Lung (tissue), 11 donors: ENCODE measurements at regions not wholly inside any gene's neighbourhood (a gene's known extent, or its start where the extent isn't known, plus 50 kb on each side); places are given as distances from the start of the nearest gene placed in this dataset.

ENCODE experiments used
- ATAC-seq: fragments of 200-7000 bp; cut with Tn5 transposase; one replicate; pipeline ENCODE4 v1.9.1; 2020; ENCODE audit warnings: moderate number of reproducible peaks; ENCODE audit not compliant: insufficient read depth, low FRiP score
- DNase-seq, 3 donors: peaks; one replicate each; pipeline ENCODE4 v3.0.0-alpha.2; 2013 to 2017
- H3K27ac ChIP-seq, 2 donors: one replicate each; pipeline ENCODE4 v1.5.1; 2013; ENCODE audit warnings: mild to moderate bottlenecking in 2 of 2, moderate library complexity in 2 of 2, control low read depth in 1 of 2, inconsistent platforms in 1 of 2, low read depth in 1 of 2, low read length in 1 of 2
- H3K27me3 ChIP-seq, 3 donors: one replicate each; pipeline ENCODE4 v1.5.1; 2013; ENCODE audit warnings: low read length in 2 of 3; ENCODE audit not compliant: control insufficient read depth in 3 of 3, insufficient read depth in 3 of 3
- H3K36me3 ChIP-seq, 4 donors: one replicate each; pipeline ENCODE4 v1.5.1; 2013; ENCODE audit warnings: low read length in 4 of 4, mild to moderate bottlenecking in 1 of 4, moderate library complexity in 1 of 4; ENCODE audit not compliant: control insufficient read depth in 4 of 4, insufficient read depth in 4 of 4
- H3K4me1 ChIP-seq, 5 donors: one replicate each; pipeline ENCODE4 v1.5.1; 2013; ENCODE audit warnings: low read length in 5 of 5, mild to moderate bottlenecking in 2 of 5, moderate library complexity in 1 of 5; ENCODE audit not compliant: control insufficient read depth in 5 of 5, insufficient read depth in 5 of 5
- H3K4me3 ChIP-seq: one replicate; pipeline ENCODE4 v1.5.1; 2013; ENCODE audit warnings: mild to moderate bottlenecking, control low read depth, moderate library complexity
- H3K9ac ChIP-seq, 2 donors: one replicate each; pipeline ENCODE4 v1.5.1; 2013; ENCODE audit warnings: low read length in 2 of 2, control low read depth in 1 of 2; ENCODE audit not compliant: insufficient read depth in 1 of 2
- H3K9me3 ChIP-seq, 4 donors: one replicate each; pipeline ENCODE4 v1.5.1; 2013; ENCODE audit warnings: low read length in 3 of 4, mild to moderate bottlenecking in 1 of 4, moderate library complexity in 1 of 4; ENCODE audit not compliant: control insufficient read depth in 4 of 4, insufficient read depth in 3 of 4
- WGBS, 2 donors: extraction: QIAGEN DNeasy Blood & Tissue Kit; methylation state at CpG; one replicate each; pipeline ENCODE4 v1.1.7; 2013; 5-methylcytosine and 5-hydroxymethylcytosine counted together
- TF ChIP-seq, protein P1 (sequence below): IDR thresholded peaks from 2 replicates; pipeline ENCODE4 v1.5.1; 2012; ENCODE audit warnings: mild to moderate bottlenecking; ENCODE audit errors: control extremely low read depth, extremely low read depth
- donor health status: control.
- donor health status: control.
- donor health status: Bipolar disorder and iron deficiency.
- donor health status: healthy.
- donor health status: DM: yes; HTN: yes; CAD: no.

DNA sequence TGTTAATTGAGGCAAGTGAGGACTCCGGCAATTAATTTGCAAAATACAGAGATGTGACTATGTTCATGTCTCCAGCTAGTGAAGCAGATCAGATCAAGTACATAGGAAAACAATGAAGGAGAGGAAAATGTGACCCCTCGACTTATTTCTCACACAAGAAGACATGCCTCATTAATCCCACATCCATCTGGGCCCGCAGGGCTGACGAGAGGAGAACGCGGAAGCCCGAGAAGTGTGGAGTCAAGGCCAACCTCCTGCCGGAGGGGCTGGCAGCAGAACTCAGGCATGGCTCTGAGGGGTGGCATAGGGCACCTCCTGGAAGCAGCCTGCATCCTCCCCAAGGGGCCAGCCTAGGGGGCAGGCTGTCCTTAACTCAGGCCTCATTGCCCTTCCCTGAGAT is 54.4 kb downstream of the ZNF503 start:
- TF ChIP-seq, protein P1, sequence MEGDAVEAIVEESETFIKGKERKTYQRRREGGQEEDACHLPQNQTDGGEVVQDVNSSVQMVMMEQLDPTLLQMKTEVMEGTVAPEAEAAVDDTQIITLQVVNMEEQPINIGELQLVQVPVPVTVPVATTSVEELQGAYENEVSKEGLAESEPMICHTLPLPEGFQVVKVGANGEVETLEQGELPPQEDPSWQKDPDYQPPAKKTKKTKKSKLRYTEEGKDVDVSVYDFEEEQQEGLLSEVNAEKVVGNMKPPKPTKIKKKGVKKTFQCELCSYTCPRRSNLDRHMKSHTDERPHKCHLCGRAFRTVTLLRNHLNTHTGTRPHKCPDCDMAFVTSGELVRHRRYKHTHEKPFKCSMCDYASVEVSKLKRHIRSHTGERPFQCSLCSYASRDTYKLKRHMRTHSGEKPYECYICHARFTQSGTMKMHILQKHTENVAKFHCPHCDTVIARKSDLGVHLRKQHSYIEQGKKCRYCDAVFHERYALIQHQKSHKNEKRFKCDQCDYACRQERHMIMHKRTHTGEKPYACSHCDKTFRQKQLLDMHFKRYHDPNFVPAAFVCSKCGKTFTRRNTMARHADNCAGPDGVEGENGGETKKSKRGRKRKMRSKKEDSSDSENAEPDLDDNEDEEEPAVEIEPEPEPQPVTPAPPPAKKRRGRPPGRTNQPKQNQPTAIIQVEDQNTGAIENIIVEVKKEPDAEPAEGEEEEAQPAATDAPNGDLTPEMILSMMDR = no peak
- H3K27me3 ChIP-seq = no peaks in the 10 kb centered on the region
- H3K9ac ChIP-seq = no peak overlapping the region
- no peak for DNase-seq
- no peak for ATAC-seq
- H3K9me3 ChIP-seq = peaks cover 0 to 6% (median 0%) of the 10 kb centered on the region in 4 donors
- no peaks in the 10 kb centered on the region for H3K4me1 ChIP-seq
- H3K4me3 ChIP-seq = no peak overlapping the region
- WGBS, 2 donors = 77 to 85% methylated on average over 8 of the region's 8 CpGs
- H3K27ac ChIP-seq = no peak overlapping the region
- H3K36me3 ChIP-seq = no peaks in the 10 kb centered on the region

DNA sequence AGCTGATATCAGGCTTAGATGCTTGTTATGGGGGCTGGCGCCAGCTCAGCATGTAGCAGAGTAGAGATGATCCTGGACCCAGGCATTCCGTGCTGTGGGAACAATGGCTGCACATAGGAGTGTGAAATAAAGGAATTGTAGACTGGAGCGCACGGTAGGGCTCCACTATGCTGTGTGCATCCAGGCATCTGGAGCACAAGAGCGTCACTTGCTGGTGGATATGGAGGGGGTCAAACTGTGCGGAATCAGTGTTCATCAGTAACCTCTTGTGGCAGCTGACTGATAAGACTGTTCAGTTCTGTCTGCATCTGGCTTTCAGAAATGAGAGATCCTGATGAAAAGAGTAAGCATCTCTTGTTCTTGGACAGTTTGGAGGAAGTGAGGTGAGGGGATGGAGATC is 55.8 kb downstream of the ZNF503 start:
- WGBS, 2 donors = 93 to 99% methylated on average over 6 of the region's 6 CpGs
- TF ChIP-seq, protein P1 = no peak
- H3K27me3 ChIP-seq = no peaks in the 10 kb centered on the region
- no peaks in the 10 kb centered on the region for H3K36me3 ChIP-seq
- H3K4me1 ChIP-seq = no peaks in the 10 kb centered on the region
- peaks cover 0 to 6% (median 0%) of the 10 kb centered on the region in 4 donors for H3K9me3 ChIP-seq
- no peak overlapping the region for H3K4me3 ChIP-seq
- ATAC-seq (no peak), DNase-seq (no peak)
- H3K9ac ChIP-seq = no peak overlapping the region
- H3K27ac ChIP-seq = no peak overlapping the region

DNA sequence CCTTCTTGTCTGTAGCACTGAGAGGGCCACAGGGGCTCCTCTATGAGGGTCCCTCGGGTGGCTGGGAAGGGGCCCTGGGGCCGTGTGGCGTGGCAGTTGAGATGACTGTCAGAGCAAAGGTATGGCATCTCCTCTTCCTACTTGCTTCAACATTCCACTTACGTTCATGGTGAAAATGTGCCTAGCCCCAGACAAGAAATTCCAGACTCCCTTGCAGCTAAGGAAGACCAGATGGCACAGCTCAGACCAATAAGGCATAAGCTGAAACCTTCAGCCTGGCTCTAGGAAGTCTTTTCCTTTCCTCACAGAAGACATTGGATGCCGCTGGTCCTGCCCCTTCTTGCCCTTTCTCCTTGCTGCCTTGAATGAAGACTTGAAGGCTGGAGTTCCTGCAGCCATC is 57.4 kb downstream of the ZNF503 start:
- H3K4me3 ChIP-seq = no peak overlapping the region
- H3K9ac ChIP-seq = no peak overlapping the region
- ATAC-seq (no peak), DNase-seq (no peak)
- no peaks in the 10 kb centered on the region for H3K27me3 ChIP-seq
- no peaks in the 10 kb centered on the region for H3K4me1 ChIP-seq
- peaks cover 0 to 6% (median 0%) of the 10 kb centered on the region in 4 donors for H3K9me3 ChIP-seq
- H3K27ac ChIP-seq = no peak overlapping the region
- no peaks in the 10 kb centered on the region for H3K36me3 ChIP-seq
- TF ChIP-seq, protein P1 = no peak
- 90 to 94% methylated on average over 5 of the region's 5 CpGs for WGBS, 2 donors

GRCh38 chr10:75342397-75342796 is 59.2 kb downstream of the ZNF503 start:
- Histone ChIP-seq H3K27ac (no peak overlapping the region), H3K4me1 (no peaks in the 10 kb centered on the region), H3K9ac (no peak overlapping the region), H3K36me3 (no peaks in the 10 kb centered on the region), H3K9me3 (peaks cover 0 to 6% (median 0%) of the 10 kb centered on the region in 4 donors), H3K4me3 (no peak overlapping the region), H3K27me3 (no peaks in the 10 kb centered on the region)
- DNase-seq = no peak
- TF ChIP-seq, protein P1 = no peak
- 80% methylated on average over 5 of the region's 5 CpGs for WGBS, 2 donors
- ATAC-seq = no peak
